Fibroblast of skin of left biceps (primary cell): ENCODE measurements at regions not wholly inside any gene's neighbourhood (a gene's known extent, or its start where the extent isn't known, plus 50 kb on each side); places are given as distances from the start of the nearest gene placed in this dataset.

Experiments
- DNase-seq, 2 experiments: peaks; one replicate each; pipeline ENCODE4 v3.0.0-alpha.2; 2013; ENCODE audit warnings: low read depth in 2 of 2

GRCh38 chr5:152337484-152337883, 67.6 kb downstream of the NMUR2 start:
- no peak for DNase-seq

GRCh38 chr5:152335461-152335860, 69.6 kb downstream of the NMUR2 start:
- DNase-seq: no peak

GRCh38 chr5:152332716-152333460, 72.2 kb downstream of the NMUR2 start:
- DNase-seq: no peak

- DNase-seq: no peak
These were observed 73.4 kb downstream of the NMUR2 start for GRCh38 chr5:152331718-152332117.

GRCh38 chr5:152331006-152331405, 74.1 kb downstream of the NMUR2 start:
- DNase-seq: no peak

DNA sequence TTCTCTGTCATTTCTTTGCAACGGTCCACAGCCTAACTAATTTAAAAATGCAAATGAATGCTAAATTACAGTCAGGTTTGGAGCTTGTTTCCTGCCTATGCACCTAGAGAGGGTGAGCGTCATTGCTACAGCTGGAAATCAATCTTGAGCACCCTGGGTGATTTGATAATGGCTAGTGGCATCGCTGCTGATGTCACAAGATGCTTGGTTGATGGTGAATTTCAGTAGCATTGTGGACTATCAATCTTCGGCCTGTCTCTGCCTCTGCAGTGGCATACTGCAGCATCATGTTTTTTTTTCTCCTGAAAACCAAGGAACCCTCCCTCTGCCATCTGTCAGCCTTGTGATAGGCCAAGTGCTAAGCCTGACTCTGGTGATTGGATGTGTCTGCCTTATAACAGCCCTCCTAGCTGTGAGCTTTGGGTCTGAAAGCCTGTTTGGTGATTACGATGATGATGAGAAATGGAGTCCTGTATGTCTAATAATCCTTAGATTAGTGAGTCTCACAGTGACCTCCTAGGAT, 75.3 kb downstream of the NMUR2 start:
- DNase-seq: no peak

- no peak for DNase-seq
These were observed 75.9 kb downstream of the NMUR2 start for GRCh38 chr5:152329207-152329606.

- no peak for DNase-seq
These were observed 89.1 kb downstream of the NMUR2 start for GRCh38 chr5:152315942-152316341.

- no peak for DNase-seq
These were observed 90.8 kb downstream of the NMUR2 start for GRCh38 chr5:152314196-152314829.

DNA sequence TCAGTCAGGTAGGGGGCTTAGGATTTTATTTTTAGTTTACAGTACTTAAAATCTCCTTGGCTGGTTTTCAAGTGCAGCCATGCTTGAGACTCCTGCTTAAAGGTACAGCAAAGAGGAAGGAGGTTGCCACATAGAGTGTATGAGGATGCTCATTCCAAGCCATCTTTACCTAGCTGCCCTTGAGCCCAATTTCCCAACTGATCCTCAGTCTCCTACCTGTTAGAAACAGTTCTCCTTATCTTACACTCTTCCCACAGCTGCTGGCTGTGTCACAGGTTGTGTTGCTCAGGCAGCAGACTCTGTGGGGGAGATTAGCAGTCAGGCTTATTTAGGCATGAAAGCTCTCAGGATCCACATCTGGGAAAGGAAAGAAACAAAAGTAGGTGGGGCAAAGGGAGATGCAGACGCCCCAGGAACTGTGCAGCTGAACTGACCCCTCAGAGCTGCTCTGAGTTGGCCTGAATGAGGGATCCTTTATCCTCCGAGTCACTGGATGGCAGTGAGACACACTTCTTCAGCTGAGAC, 95.1 kb downstream of the NMUR2 start:
- no peak for DNase-seq

- no peak for DNase-seq
These were observed 98.7 kb downstream of the NMUR2 start for GRCh38 chr5:152306386-152306785.

DNA sequence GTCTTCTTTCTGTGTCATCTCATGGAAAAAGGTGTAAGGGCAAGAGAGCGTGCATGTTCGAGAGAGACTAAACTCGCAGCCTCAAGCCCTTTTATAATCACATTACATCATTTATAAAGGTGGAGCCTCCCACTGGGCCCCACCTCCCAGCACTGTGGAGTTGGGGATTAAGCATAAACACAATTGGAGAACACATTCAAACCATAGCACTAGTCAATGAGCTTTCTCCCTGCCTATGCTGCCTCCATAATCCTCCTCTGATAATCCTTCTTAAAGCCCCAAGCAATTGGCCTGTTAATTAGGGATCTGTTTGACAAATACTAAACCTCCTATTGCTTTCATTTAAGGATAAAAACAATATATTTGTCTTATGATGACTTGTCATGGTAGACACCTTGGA, 99.6 kb downstream of the NMUR2 start:
- DNase-seq: no peak

GRCh38 chr5:152303841-152304240, 101.2 kb downstream of the NMUR2 start:
- DNase-seq: no peak

GRCh38 chr5:152297866-152298265, 107.2 kb downstream of the NMUR2 start:
- DNase-seq: no peak

GRCh38 chr5:152293189-152293588, 111.9 kb downstream of the NMUR2 start:
- DNase-seq: no peak

GRCh38 chr5:152290181-152290580, 114.9 kb downstream of the NMUR2 start:
- DNase-seq: no peak

DNA sequence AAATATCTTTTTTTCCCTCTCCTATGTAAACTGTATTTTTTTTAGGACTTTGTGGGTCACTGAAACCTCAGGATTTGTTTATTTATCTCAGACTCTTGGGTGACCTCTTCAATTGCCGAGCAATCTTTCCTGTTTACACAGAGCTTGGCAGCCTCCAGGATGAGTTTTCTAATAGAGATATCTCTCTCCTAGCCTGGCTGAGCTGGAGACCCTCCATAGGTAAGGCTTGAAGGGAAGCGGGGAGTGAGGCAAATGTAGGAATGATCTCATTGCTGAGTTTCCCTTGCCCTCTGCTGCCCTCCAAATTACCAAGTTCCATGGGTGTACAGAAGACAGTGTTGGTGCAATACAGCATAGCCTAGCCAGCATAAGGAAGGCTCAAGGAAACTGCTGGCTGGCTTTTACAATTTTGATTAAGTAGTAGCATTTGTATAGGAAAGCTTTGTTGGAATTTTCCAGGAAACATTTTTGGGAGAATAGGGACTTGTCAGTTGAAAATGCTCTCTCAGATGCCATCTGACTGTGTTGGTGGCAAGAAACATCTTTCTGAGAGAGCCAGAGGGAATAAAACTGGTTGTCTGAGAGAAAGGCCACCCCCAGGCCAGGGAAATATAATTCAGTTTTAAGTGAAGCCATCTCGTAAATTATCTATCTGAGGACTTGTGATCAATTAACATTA, 116.0 kb downstream of the NMUR2 start:
- no peak for DNase-seq

DNA sequence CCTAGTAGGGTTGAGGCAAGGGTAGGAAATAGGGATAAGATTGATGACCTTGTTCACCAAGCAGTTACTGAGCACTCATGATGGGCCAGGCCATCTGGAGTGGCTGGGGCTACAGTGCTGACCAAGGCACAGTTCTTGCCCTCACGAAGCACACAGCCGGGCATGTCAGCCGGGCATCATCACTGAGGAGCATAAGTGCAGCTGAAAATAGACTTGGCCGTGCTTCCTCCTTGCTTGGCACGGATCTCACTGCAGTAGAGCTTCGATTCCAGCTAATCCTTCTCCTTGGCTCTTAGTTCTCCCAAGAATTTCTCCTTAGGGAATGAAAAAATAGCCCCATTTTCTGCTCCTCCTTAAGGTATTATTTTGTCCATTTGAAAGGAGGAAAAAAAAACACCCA, 116.6 kb downstream of the NMUR2 start:
- DNase-seq: no peak

- DNase-seq: no peak
These were observed 119.3 kb downstream of the NMUR2 start for GRCh38 chr5:152285764-152286163.

GRCh38 chr5:152282331-152282730, 122.7 kb downstream of the NMUR2 start:
- DNase-seq: no peak

DNA sequence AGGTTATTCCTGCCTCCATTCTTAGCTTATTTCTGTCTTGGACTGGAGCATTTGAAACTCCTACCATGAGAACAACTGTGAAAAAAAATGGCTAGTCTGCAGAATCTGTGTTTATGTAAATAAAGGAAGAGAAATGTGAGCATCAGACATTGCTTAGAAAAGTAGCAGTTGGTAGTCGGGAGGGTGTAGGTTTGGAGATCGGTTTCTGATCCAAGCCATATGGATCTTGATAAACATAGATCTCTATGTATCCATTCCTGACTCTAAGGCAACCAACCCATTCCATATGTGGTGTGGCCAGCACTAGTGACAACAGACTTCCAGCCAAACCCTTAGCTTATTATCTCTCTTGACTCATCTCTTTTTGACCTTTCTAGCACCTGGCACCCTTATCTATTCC, 127.1 kb downstream of the NMUR2 start:
- DNase-seq: no peak

GRCh38 chr5:152274224-152274623, 130.9 kb downstream of the NMUR2 start:
- no peak for DNase-seq

DNA sequence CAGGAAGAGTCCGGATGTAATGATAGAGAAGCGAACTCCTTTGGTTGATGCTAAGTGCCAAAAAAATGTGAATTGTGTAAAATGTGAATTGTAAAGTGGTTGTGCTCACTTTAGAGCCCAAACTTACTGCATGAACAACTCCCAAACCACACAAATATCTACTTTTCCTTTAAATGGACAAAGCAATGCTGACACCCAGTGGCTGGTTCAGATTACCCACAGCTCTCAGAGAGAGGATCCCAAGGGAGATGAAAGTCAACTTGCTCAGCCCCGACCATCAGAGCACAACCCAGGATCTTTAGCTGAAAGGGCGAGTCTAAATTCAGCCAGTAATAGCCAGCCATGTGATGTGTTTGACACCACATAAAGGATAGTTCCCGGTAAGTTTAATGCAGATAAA, 133.7 kb downstream of the NMUR2 start:
- DNase-seq: no peak
